Skeletal muscle tissue (tissue), 3 donors: ENCODE measurements at regions not wholly inside any gene's neighbourhood (a gene's known extent, or its start where the extent isn't known, plus 50 kb on each side); places are given as distances from the start of the nearest gene placed in this dataset.

ENCODE experiments used
- H3K27ac ChIP-seq: one replicate; pipeline ENCODE4 v1.7.0; 2013; ENCODE audit warnings: mild to moderate bottlenecking, low read depth, low read length, inconsistent platforms
- H3K27me3 ChIP-seq, 3 donors: one replicate each; pipeline ENCODE4 v1.7.0; 2013; ENCODE audit warnings: low read length in 3 of 3; ENCODE audit not compliant: control insufficient read depth in 3 of 3, insufficient read depth in 3 of 3
- H3K36me3 ChIP-seq, 3 donors: one replicate each; pipeline ENCODE4 v1.7.0; 2013; ENCODE audit warnings: low read length in 3 of 3; ENCODE audit not compliant: control insufficient read depth in 3 of 3, insufficient read depth in 3 of 3
- H3K4me1 ChIP-seq, 3 donors: one replicate each; pipeline ENCODE4 v1.7.0; 2013; ENCODE audit warnings: low read length in 3 of 3, mild to moderate bottlenecking in 3 of 3; ENCODE audit not compliant: control insufficient read depth in 3 of 3, insufficient read depth in 3 of 3
- H3K4me3 ChIP-seq, 3 donors: one replicate each; pipeline ENCODE4 v1.7.0; 2013; ENCODE audit warnings: low read length in 3 of 3
- H3K9ac ChIP-seq, 3 donors: one replicate each; pipeline ENCODE4 v1.7.0; 2013; ENCODE audit warnings: low read length in 3 of 3, mild to moderate bottlenecking in 3 of 3, moderate library complexity in 2 of 3, low read depth in 1 of 3
- H3K9me3 ChIP-seq, 3 donors: one replicate each; pipeline ENCODE4 v1.7.0; 2013; ENCODE audit warnings: low read length in 3 of 3; ENCODE audit not compliant: control insufficient read depth in 3 of 3
- donor health status: Osteomylitis.

DNA sequence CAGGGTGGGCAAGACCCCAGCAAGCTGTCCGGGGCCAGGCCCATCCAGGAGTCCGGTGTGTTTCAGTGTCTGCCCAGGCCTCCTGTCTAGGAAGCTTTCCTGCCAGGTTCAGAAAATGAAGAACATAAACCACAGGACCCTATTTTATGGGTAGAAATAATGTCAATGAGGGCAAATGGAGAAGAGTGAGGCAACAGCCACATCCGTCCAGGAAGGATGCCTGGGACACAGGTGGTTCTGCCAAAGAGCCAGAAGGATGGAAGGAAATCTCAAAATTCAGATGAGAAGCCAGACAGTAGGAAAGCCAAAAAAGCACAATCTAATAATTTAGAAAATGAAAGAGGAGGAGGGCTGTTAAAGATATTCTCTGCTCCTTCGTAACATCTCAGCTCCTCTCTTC lies 262.3 kb downstream of the AUH start:
- H3K36me3 ChIP-seq: no peaks in the 10 kb centered on the region
- peaks cover 25 to 33% (median 29%) of the 10 kb centered on the region in 3 donors for H3K4me1 ChIP-seq
- peak overlapping the region; percentile 17 to 68 (median 62) for H3K9ac ChIP-seq
- H3K4me3 ChIP-seq: peak overlapping the region in 1 of 3 donors; percentile 34
- no peaks in the 10 kb centered on the region for H3K27me3 ChIP-seq
- H3K9me3 ChIP-seq: no peaks in the 10 kb centered on the region
- H3K27ac ChIP-seq: peak overlapping the region; percentile 91

DNA sequence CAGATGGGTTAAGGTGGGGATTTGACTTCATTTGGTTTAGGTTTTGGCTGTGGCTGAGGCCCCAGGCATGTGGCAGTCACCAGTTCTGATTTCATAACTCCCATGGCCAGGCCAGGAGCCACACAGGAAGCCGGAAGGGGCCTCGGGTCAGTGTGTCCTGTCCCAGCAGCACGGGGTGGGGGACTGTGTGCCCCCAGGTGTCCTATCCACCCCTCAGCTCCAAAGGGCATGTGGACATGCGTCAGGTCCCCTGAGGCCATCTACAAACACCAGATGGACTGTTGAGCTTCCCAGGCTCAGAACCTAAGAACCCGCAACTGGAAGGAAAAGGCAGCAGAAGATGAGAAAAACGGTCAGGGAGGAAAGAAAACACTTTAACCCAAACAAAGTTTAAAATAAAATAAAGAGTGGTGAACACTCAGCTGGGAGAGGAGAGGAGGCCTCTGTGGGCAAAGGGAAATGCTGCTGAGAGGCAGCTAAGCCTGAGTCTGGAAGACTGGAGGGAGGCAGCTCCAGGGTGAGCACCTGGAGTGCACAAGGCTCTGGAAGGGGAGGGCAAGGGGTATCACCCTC lies 260.8 kb downstream of the AUH start:
- Histone ChIP-seq H3K9me3 (no peaks in the 10 kb centered on the region), H3K4me1 (peaks cover 25 to 33% (median 30%) of the 10 kb centered on the region in 3 donors), H3K36me3 (no peaks in the 10 kb centered on the region), H3K9ac (peak overlapping the region; percentile 18 to 69 (median 68)), H3K27me3 (no peaks in the 10 kb centered on the region), H3K27ac (peak overlapping the region; percentile 91), H3K4me3 (peak overlapping the region in 1 of 3 donors; percentile 52)

DNA sequence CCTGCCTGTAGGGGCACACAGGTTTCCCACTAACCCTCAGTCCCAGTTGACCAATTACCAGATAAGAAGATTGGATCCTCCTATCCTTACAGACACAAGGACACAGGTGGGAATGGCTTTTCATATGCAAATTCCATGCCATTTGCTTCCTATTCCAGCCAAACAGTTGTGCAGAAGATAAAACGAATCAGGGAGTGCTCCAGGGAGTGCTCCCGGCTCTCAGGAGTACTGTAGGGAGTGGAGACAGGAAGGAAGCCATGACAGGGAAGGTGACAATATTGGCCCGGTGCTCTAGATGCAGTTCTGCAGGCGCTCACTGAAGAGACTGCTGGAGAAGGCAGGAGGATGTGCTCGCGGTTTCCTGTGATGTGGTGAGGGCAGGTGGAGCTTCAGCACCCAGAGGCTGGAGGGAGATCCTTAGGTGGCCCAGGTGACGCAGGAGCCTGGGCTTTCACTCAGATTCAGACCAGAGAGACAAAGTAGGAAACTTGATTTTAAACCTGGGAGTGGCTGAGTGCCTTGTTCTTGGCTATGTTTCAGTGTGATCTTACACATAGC lies 260.0 kb downstream of the AUH start:
- Histone ChIP-seq H3K36me3 (no peaks in the 10 kb centered on the region), H3K4me1 (peaks cover 25 to 33% (median 33%) of the 10 kb centered on the region in 3 donors), H3K9ac (peak overlapping the region in 2 of 3 donors; percentile 52 to 69), H3K27me3 (no peaks in the 10 kb centered on the region), H3K27ac (peak overlapping the region; percentile 91), H3K9me3 (no peaks in the 10 kb centered on the region), H3K4me3 (no peak overlapping the region)

DNA sequence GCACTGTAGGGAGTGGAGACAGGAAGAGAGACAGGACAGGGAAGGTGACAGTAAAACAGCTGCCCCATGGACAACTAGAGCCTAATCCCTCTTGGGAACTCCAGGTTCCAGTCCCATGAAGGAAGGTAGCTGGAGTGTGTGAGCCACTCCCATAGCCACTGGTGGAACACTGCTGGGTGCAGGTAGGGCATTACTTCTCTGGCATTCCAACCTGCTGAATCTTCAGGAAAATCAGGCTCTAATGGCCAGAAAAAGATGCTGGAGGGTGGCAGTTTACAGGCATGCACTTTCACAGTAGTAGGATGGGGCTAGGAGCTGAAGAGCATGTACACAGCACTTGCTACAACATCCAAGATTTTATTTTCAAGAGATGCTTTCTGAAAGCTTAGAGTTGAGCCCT lies 259.4 kb downstream of the AUH start:
- no peaks in the 10 kb centered on the region for H3K27me3 ChIP-seq
- peak overlapping the region; percentile 91 for H3K27ac ChIP-seq
- H3K9me3 ChIP-seq: no peaks in the 10 kb centered on the region
- no peak overlapping the region for H3K9ac ChIP-seq
- no peak overlapping the region for H3K4me3 ChIP-seq
- H3K4me1 ChIP-seq: peaks cover 25 to 33% (median 33%) of the 10 kb centered on the region in 3 donors
- no peaks in the 10 kb centered on the region for H3K36me3 ChIP-seq

DNA sequence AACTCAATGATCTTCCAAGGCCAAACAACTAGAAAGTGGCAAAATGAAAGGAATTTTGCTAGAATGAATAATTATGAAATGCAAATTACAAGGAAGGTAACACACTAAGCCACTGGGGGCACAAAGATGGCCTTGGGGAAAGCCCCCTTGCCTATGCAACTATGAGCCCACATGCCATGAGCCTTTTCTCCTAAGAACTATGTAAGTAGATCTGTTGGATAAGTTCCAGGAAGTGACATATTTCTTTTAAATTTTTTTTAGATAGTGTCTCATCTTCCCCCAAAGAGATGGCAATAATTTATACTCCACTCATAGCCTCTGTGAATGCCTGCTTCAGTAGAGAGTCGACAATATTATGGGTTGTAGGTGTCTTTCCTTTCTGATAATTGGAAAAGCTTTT lies 257.8 kb downstream of the AUH start:
- H3K27ac ChIP-seq: no peak overlapping the region

DNA sequence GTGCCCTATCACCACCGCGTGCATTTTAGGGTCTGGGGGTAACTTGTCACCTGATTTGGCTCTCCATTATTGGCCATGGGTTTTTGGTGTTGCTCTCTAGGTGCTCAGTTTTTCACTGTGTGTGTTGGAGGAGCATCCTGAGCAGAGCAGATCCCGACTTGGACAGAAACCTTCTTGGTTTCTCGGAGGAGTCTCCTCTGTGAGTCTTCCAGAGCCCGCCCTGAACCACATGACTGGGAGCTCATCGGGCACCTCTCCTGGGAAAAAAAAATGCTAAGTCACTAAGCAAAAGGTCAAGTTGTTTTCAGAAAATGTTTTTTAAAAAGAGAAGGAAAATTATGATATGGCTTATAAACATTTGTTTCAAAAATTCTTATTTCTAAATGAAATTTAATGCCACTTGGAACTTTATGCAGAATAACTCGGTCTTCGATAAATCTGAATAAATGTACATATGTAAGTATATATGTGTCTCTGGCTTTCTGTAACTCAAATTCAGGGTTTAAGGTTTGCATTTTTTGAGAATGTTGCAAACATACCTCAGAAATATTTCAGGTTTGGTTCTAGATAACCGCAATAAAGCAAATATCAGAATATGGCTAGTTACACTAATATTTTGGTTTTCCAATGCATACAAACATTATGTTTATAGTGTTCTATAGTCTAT lies 255.2 kb downstream of the AUH start:
- no peak overlapping the region for H3K27ac ChIP-seq
- H3K9me3 ChIP-seq: peaks cover 0 to 4% (median 0%) of the 10 kb centered on the region in 3 donors
- no peaks in the 10 kb centered on the region for H3K27me3 ChIP-seq
- no peak overlapping the region for H3K9ac ChIP-seq
- H3K4me1 ChIP-seq: peaks cover 6 to 12% (median 6%) of the 10 kb centered on the region in 3 donors
- H3K36me3 ChIP-seq: no peaks in the 10 kb centered on the region
- H3K4me3 ChIP-seq: no peak overlapping the region

More for the DNA sequence above, 257.8 kb downstream of the AUH start:
- peaks cover 24 to 33% (median 31%) of the 10 kb centered on the region in 3 donors for H3K4me1 ChIP-seq
- H3K9me3 ChIP-seq: no peaks in the 10 kb centered on the region
- no peak overlapping the region for H3K9ac ChIP-seq
- no peaks in the 10 kb centered on the region for H3K36me3 ChIP-seq
- no peaks in the 10 kb centered on the region for H3K27me3 ChIP-seq
- H3K4me3 ChIP-seq: no peak overlapping the region

DNA sequence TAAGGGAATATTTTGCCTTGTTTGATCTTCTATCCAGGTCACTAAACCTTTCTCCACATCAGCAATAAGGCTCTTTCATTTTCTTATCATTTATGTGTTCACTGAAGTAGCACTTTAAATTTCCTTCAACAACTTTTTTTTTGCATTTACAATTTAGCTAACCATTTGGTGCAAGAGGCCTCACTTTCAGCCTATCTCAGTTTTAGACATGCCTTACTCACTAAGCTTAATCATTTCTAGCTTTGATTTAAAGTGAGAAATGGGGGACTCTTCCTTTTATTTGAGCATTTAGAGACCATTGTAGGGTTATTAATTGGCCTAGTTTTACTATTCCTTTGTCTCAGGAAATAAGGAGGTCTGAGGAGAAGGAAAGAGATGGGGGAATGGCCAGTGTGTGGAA lies 250.5 kb downstream of the AUH start:
- Histone ChIP-seq H3K27me3 (no peaks in the 10 kb centered on the region), H3K4me1 (peaks cover 3 to 6% (median 3%) of the 10 kb centered on the region in 3 donors), H3K9ac (no peak overlapping the region), H3K9me3 (peaks cover 0 to 4% (median 0%) of the 10 kb centered on the region in 3 donors), H3K27ac (no peak overlapping the region), H3K36me3 (no peaks in the 10 kb centered on the region), H3K4me3 (no peak overlapping the region)

DNA sequence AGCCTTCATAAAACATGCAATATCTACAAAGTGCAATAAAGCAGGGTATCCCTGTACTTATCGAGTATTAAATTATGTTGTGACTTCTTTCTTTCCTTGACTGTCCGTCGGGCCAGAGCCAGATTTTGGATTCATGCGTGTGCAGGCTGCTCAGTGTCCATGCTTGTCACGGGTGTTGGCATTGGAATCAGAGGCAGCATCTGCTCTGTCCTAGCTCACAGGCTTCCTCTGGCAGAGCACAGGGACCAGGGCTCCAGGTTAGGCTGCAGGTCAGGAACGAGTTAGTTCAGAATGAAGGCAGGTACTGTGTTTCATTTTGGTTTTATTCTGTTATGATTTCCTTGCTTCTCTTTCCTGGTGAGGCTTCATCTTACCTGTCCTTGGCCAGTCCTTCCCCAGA lies 249.8 kb downstream of the AUH start:
- Histone ChIP-seq H3K9ac (no peak overlapping the region), H3K27ac (no peak overlapping the region), H3K4me3 (no peak overlapping the region), H3K36me3 (no peaks in the 10 kb centered on the region), H3K4me1 (peaks cover 3 to 10% (median 3%) of the 10 kb centered on the region in 3 donors), H3K9me3 (peaks cover 0 to 4% (median 0%) of the 10 kb centered on the region in 3 donors), H3K27me3 (no peaks in the 10 kb centered on the region)

DNA sequence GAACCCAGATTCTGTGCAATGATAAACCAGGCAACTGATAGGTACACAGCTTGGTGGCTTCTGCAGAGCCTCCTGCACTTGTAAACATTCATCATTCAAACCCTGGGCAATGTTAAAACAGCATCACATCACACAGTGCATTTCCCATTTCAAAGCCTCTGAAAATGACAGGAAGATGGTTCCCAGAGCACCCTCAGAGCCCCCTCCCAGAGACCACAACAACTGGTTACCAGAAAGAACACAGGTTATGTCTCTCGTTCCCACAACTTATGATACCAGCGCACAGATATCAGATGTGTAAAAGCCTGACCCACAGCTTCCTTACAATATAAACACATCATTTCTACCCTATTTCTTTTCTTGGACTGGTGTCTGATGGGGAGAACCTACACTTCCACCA lies 248.7 kb downstream of the AUH start:
- H3K36me3 ChIP-seq: no peaks in the 10 kb centered on the region
- H3K9me3 ChIP-seq: peaks cover 0 to 4% (median 0%) of the 10 kb centered on the region in 3 donors
- peaks cover 7 to 16% (median 9%) of the 10 kb centered on the region in 3 donors for H3K4me1 ChIP-seq
- no peak overlapping the region for H3K4me3 ChIP-seq
- no peaks in the 10 kb centered on the region for H3K27me3 ChIP-seq
- H3K27ac ChIP-seq: no peak overlapping the region
- no peak overlapping the region for H3K9ac ChIP-seq

DNA sequence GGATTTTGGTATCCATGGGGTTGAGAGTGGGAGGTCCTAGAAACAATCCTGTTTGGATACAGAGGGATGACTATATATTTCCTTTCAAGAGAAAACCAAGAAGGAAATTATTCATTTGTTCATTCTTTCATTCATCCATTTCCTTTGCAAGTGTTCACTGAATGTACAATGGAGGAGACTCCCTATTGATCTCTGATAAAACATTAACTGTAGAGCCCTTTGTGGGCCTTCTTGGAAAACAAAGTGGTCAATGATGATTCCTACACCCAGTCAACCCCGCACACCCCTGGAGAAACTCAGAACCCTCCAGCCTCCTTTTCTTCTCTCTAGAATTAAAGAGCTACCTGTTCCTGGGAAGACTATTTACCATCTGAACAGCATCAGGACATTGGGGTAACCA lies 247.3 kb downstream of the AUH start:
- Histone ChIP-seq H3K9ac (no peak overlapping the region), H3K36me3 (no peaks in the 10 kb centered on the region), H3K9me3 (peaks cover 0 to 4% (median 0%) of the 10 kb centered on the region in 3 donors), H3K27ac (no peak overlapping the region), H3K4me3 (no peak overlapping the region), H3K27me3 (no peaks in the 10 kb centered on the region), H3K4me1 (peaks cover 15 to 23% (median 21%) of the 10 kb centered on the region in 3 donors)
